Stimulated activated CD4-positive, alpha-beta T cell treated with anti-CD3 and anti-CD28 coated beads, Interleukin-2, amount 100 ng/mL, for 48 hours (primary cell): ENCODE measurements at regions not wholly inside any gene's neighbourhood (a gene's known extent, or its start where the extent isn't known, plus 50 kb on each side); places are given as distances from the start of the nearest gene placed in this dataset.
"Not testable (repeated sequence)": the region's sequence is repeated elsewhere in the genome, so short reads cannot be mapped to it uniquely, and the experiment has no call there.

Source experiments
- DNase-seq, 2 donors: peaks; one replicate each; pipeline ENCODE4 v3.0.0-alpha.2; 2020

GRCh38 chr3:127412578-127413317 is 124.9 kb upstream of the PRR20G start:
- no peak for DNase-seq

GRCh38 chr3:127411875-127412274 is 124.0 kb upstream of the PRR20G start:
- DNase-seq, result not testable (repeated sequence)

GRCh38 chr3:127411083-127411727 is 123.4 kb upstream of the PRR20G start:
- DNase-seq, result no peak

GRCh38 chr3:127410678-127411077 is 122.8 kb upstream of the PRR20G start:
- DNase-seq, result no peak

- DNase-seq, result no peak
These were observed 122.3 kb upstream of the PRR20G start for GRCh38 chr3:127410137-127410488.

- no peak for DNase-seq
These were observed 121.7 kb upstream of the PRR20G start for GRCh38 chr3:127409421-127410136.

GRCh38 chr3:127408684-127409420 is 121.0 kb upstream of the PRR20G start:
- no peak for DNase-seq

GRCh38 chr3:127408022-127408683 is 120.3 kb upstream of the PRR20G start:
- no peak for DNase-seq

- DNase-seq, result no peak
These were observed 119.4 kb upstream of the PRR20G start for GRCh38 chr3:127407026-127407939.

GRCh38 chr3:127406309-127407025 is 118.6 kb upstream of the PRR20G start:
- peak; percentile 3 to 8 for DNase-seq

GRCh38 chr3:127405791-127406190 is 117.9 kb upstream of the PRR20G start:
- DNase-seq, result no peak

GRCh38 chr3:127405010-127405598 is 117.3 kb upstream of the PRR20G start:
- no peak for DNase-seq

- no peak for DNase-seq
These were observed 116.6 kb upstream of the PRR20G start for GRCh38 chr3:127404221-127405009.

GRCh38 chr3:127403795-127404194 is 115.9 kb upstream of the PRR20G start:
- DNase-seq, result no peak

- no peak for DNase-seq
These were observed 111.3 kb upstream of the PRR20G start for GRCh38 chr3:127399154-127399553.

- DNase-seq, result no peak
These were observed 108.6 kb upstream of the PRR20G start for GRCh38 chr3:127396473-127396872.

GRCh38 chr3:127395663-127396355 is 108.0 kb upstream of the PRR20G start:
- no peak for DNase-seq

GRCh38 chr3:127394984-127395662 is 107.3 kb upstream of the PRR20G start:
- no peak for DNase-seq
